WERI-Rb-1 (cell line): ENCODE measurements at regions not wholly inside any gene's neighbourhood (a gene's known extent, or its start where the extent isn't known, plus 50 kb on each side); places are given as distances from the start of the nearest gene placed in this dataset.

Experiments
- DNase-seq: peaks from one replicate; pipeline ENCODE4 v3.0.0-alpha.2; 2020
- H3K27ac ChIP-seq: fragments of 250-450 bp; sonication (Bioruptor Pico); 2 replicates; pipeline ENCODE4 v1.5.1; 2020; ENCODE audit warnings: mild to moderate bottlenecking, moderate library complexity
- H3K27me3 ChIP-seq: fragments of 250-450 bp; sonication (Bioruptor Pico); 2 replicates; pipeline ENCODE4 v1.5.1; 2021; ENCODE audit warnings: mild to moderate bottlenecking, low read depth, moderate library complexity; ENCODE audit not compliant: insufficient read depth, severe bottlenecking
- H3K36me3 ChIP-seq: fragments of 250-450 bp; sonication (Bioruptor Pico); 2 replicates; pipeline ENCODE4 v1.5.1; 2020; ENCODE audit warnings: mild to moderate bottlenecking, moderate library complexity
- H3K4me3 ChIP-seq: 2 replicates; pipeline ENCODE4 v1.5.1; 2011; ENCODE audit warnings: low read depth, mild to moderate bottlenecking, control low read depth, low read length
- H3K9me3 ChIP-seq: fragments of 250-450 bp; sonication (Bioruptor Pico); 2 replicates; pipeline ENCODE4 v1.5.1; 2021; ENCODE audit warnings: mild to moderate bottlenecking, moderate library complexity; ENCODE audit not compliant: severe bottlenecking
- TF ChIP-seq, protein P1 (sequence below): IDR thresholded peaks from 2 replicates; pipeline ENCODE4 v1.5.1; 2011; ENCODE audit warnings: low read depth, mild to moderate bottlenecking, control low read depth, inconsistent platforms, low read length

DNA sequence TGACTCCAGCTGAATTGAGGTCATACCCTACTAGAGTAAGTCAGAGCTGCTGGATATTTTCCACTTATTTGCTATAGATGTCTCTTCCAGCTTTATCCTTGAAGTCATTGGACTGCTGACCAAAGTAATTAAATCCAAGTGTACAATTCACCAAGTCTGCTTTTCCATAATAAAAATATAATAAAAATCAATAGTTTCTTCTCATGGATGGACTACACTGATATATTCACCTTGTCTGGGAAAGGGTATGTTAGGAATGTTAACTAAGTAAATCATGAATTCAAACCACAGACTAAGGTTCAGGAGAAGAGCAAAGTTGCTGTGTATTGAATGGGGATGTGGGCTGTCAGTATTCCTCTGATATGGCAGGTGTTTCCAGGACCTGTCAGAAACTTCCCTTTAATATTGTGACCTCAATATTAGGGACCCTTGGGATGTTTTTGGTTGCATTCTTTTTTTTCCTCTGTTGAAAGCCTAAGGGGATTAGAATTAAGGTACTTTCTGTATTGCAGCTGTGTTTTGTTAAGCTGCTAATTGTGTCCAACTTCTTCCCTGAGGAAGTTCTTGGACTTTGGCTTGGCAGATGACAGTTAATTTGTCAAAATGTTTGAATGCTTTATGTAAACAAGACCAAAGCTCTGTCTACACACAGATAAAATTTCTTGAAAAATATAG lies 284.0 kb downstream of the ATP23 start:
- H3K9me3 ChIP-seq, result no peaks in the 10 kb centered on the region
- H3K27me3 ChIP-seq, result no peaks in the 10 kb centered on the region
- H3K4me3 ChIP-seq, result no peak overlapping the region
- no peaks in the 10 kb centered on the region for H3K36me3 ChIP-seq
- DNase-seq, result no peak
- TF ChIP-seq, protein P1, sequence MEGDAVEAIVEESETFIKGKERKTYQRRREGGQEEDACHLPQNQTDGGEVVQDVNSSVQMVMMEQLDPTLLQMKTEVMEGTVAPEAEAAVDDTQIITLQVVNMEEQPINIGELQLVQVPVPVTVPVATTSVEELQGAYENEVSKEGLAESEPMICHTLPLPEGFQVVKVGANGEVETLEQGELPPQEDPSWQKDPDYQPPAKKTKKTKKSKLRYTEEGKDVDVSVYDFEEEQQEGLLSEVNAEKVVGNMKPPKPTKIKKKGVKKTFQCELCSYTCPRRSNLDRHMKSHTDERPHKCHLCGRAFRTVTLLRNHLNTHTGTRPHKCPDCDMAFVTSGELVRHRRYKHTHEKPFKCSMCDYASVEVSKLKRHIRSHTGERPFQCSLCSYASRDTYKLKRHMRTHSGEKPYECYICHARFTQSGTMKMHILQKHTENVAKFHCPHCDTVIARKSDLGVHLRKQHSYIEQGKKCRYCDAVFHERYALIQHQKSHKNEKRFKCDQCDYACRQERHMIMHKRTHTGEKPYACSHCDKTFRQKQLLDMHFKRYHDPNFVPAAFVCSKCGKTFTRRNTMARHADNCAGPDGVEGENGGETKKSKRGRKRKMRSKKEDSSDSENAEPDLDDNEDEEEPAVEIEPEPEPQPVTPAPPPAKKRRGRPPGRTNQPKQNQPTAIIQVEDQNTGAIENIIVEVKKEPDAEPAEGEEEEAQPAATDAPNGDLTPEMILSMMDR, result no peak
- no peak overlapping the region for H3K27ac ChIP-seq

- H3K27ac ChIP-seq, result no peak overlapping the region
- H3K4me3 ChIP-seq, result no peak overlapping the region
- no peaks in the 10 kb centered on the region for H3K36me3 ChIP-seq
- H3K9me3 ChIP-seq, result no peaks in the 10 kb centered on the region
- no peaks in the 10 kb centered on the region for H3K27me3 ChIP-seq
- no peak for DNase-seq
- TF ChIP-seq, protein P1, result no peak
Observed at GRCh38 chr12:58233886-58234285, 292.5 kb downstream of the ATP23 start.

GRCh38 chr12:58238411-58238810 lies 297.0 kb downstream of the ATP23 start:
- H3K27me3 ChIP-seq, result no peaks in the 10 kb centered on the region
- TF ChIP-seq, protein P1, result no peak
- DNase-seq, result no peak
- no peak overlapping the region for H3K27ac ChIP-seq
- H3K9me3 ChIP-seq, result no peaks in the 10 kb centered on the region
- H3K36me3 ChIP-seq, result no peaks in the 10 kb centered on the region
- no peak overlapping the region for H3K4me3 ChIP-seq

- Histone ChIP-seq H3K36me3 (no peaks in the 10 kb centered on the region), H3K4me3 (no peak overlapping the region), H3K27me3 (no peaks in the 10 kb centered on the region), H3K9me3 (no peaks in the 10 kb centered on the region), H3K27ac (no peak overlapping the region)
- DNase-seq, result no peak
- TF ChIP-seq, protein P1, result no peak
Observed at GRCh38 chr12:58241099-58241498, 299.7 kb downstream of the ATP23 start.

GRCh38 chr12:58242796-58243630 lies 301.6 kb downstream of the ATP23 start:
- H3K27me3 ChIP-seq, result no peaks in the 10 kb centered on the region
- no peak overlapping the region for H3K27ac ChIP-seq
- no peak overlapping the region for H3K4me3 ChIP-seq
- no peak for DNase-seq
- TF ChIP-seq, protein P1, result no peak
- H3K9me3 ChIP-seq, result no peaks in the 10 kb centered on the region
- H3K36me3 ChIP-seq, result no peaks in the 10 kb centered on the region
